IMR-90 (cell line): ENCODE measurements at regions not wholly inside any gene's neighbourhood (a gene's known extent, or its start where the extent isn't known, plus 50 kb on each side); places are given as distances from the start of the nearest gene placed in this dataset.
"Not testable (repeated sequence)": the region's sequence is repeated elsewhere in the genome, so short reads cannot be mapped to it uniquely, and the experiment has no call there.

Experiments used
- ATAC-seq: fragments of 200-7000 bp; cut with Tn5 transposase; 2 replicates; pipeline ENCODE4 v1.9.1; 2020; ENCODE audit warnings: low read depth, mild to moderate bottlenecking, moderate library complexity
- BruUV-seq: library from RNA; stranded (reverse); fragments of 400-500 nt; replicated peaks from 2 replicates; lab custom pipeline; 2021; lab: Mats Ljungman, UMichigan
- CTCF ChIA-PET: fragments of 300-600 bp; formaldehyde crosslinking; extraction: SDS; loops from one replicate; lab custom pipeline; 2021; ENCODE audit warnings: antibody characterized with exemption; lab: Yijun Ruan, JAX
- POLR2A ChIA-PET: fragments of 300-600 bp; sonication (Branson Sonifier 250); formaldehyde crosslinking; loops from one replicate; lab custom pipeline; 2022; ENCODE audit warnings: antibody characterized with exemption; ENCODE audit not compliant: unreplicated experiment; lab: Charles Lee
- DNase-seq: peaks from one replicate; pipeline ENCODE4 v3.0.0; 2013
- H2AFZ ChIP-seq: replicated peaks from 2 replicates; pipeline ENCODE3; 2013; ENCODE audit warnings: low read length, mild to moderate bottlenecking; ENCODE audit not compliant: poor library complexity
- H2AK5ac ChIP-seq: 2 replicates; pipeline ENCODE4 v1.6.1; 2013; ENCODE audit warnings: low read depth, low read length, inconsistent platforms
- H2AK9ac ChIP-seq: replicated peaks from 2 replicates; pipeline ENCODE3; 2013; ENCODE audit warnings: mild to moderate bottlenecking, low read depth, low read length, moderate library complexity; ENCODE audit not compliant: poor library complexity
- H2BK120ac ChIP-seq: 2 replicates; pipeline ENCODE4 v1.6.1; 2013; ENCODE audit warnings: low read depth, low read length, inconsistent platforms
- H2BK15ac ChIP-seq: 3 replicates; pipeline ENCODE4 v1.6.1; 2013; ENCODE audit warnings: low read depth, low read length, inconsistent platforms
- H2BK20ac ChIP-seq: 2 replicates; pipeline ENCODE4 v1.6.1; 2013; ENCODE audit warnings: low read depth, mild to moderate bottlenecking, inconsistent platforms, low read length, moderate library complexity
- H2BK5ac ChIP-seq: 2 replicates; pipeline ENCODE4 v1.6.1; 2013; ENCODE audit warnings: mild to moderate bottlenecking, low read depth, low read length, inconsistent platforms; ENCODE audit not compliant: poor library complexity, severe bottlenecking
- H3K14ac ChIP-seq: replicated peaks from 2 replicates; pipeline ENCODE4 v1.6.1; 2013; ENCODE audit warnings: low read depth, low read length, inconsistent platforms
- H3K18ac ChIP-seq: 2 replicates; pipeline ENCODE4 v1.6.1; 2013; ENCODE audit warnings: low read depth, low read length, control low read depth
- H3K23ac ChIP-seq: 2 replicates; pipeline ENCODE4 v1.6.1; 2013; ENCODE audit warnings: low read depth, low read length, inconsistent platforms
- H3K27ac ChIP-seq: 2 replicates; pipeline ENCODE4 v1.5.1; 2013; ENCODE audit warnings: mild to moderate bottlenecking, control low read depth, low read length; ENCODE audit not compliant: insufficient read depth
- H3K27me3 ChIP-seq: 2 replicates; pipeline ENCODE4 v1.6.1; 2013; ENCODE audit warnings: low read length; ENCODE audit not compliant: control insufficient read depth, insufficient read depth
- H3K36me3 ChIP-seq: 2 replicates; pipeline ENCODE4 v1.6.1; 2013; ENCODE audit warnings: low read length, mixed read lengths; ENCODE audit not compliant: control insufficient read depth, insufficient read depth
- H3K4ac ChIP-seq: 2 replicates; pipeline ENCODE4 v1.6.1; 2013; ENCODE audit warnings: low read depth, low read length, inconsistent platforms
- H3K4me1 ChIP-seq: 2 replicates; pipeline ENCODE4 v1.6.1; 2013; ENCODE audit warnings: low read length, mixed read lengths; ENCODE audit not compliant: control insufficient read depth, insufficient read depth
- H3K4me2 ChIP-seq: 2 replicates; pipeline ENCODE4 v1.6.1; 2013; ENCODE audit warnings: low read depth, mild to moderate bottlenecking, control low read depth, low read length, moderate library complexity
- H3K4me3 ChIP-seq: 2 replicates; pipeline ENCODE4 v1.5.1; 2013; ENCODE audit warnings: low read depth, mild to moderate bottlenecking, control low read depth, low read length, moderate library complexity; ENCODE audit not compliant: insufficient read depth
- H3K56ac ChIP-seq: 2 replicates; pipeline ENCODE4 v1.6.1; 2013; ENCODE audit warnings: low read length, inconsistent platforms; ENCODE audit not compliant: insufficient read depth; ENCODE audit errors: extremely low read depth
- H3K79me1 ChIP-seq, 2 experiments: 2 replicates each; pipeline ENCODE4 v1.6.1; 2013; ENCODE audit warnings: low read length in 2 of 2, inconsistent platforms in 1 of 2, low read depth in 1 of 2
- H3K9ac ChIP-seq: 2 replicates; pipeline ENCODE4 v1.6.1; 2013; ENCODE audit warnings: low read depth, low read length, control low read depth
- H3K9me1 ChIP-seq: 2 replicates; pipeline ENCODE4 v1.6.1; 2013; ENCODE audit warnings: low read length, inconsistent platforms; ENCODE audit not compliant: insufficient read depth
- H3K9me3 ChIP-seq: 2 replicates; pipeline ENCODE4 v1.6.1; 2013; ENCODE audit warnings: low read length; ENCODE audit not compliant: control insufficient read depth, insufficient read depth
- H4K20me1 ChIP-seq: 2 replicates; pipeline ENCODE4 v1.6.1; 2013; ENCODE audit warnings: low read length, inconsistent platforms; ENCODE audit not compliant: insufficient read depth
- H4K5ac ChIP-seq: 2 replicates; pipeline ENCODE4 v1.6.1; 2013; ENCODE audit warnings: mild to moderate bottlenecking, low read depth, low read length, control low read depth
- H4K8ac ChIP-seq, 2 experiments: 2 replicates each; pipeline ENCODE4 v1.6.1; 2013; ENCODE audit warnings: low read depth in 2 of 2, low read length in 2 of 2, control low read depth in 1 of 2, inconsistent platforms in 1 of 2
- H4K91ac ChIP-seq: 2 replicates; pipeline ENCODE4 v1.6.1; 2013; ENCODE audit warnings: low read depth, low read length, inconsistent platforms; ENCODE audit not compliant: insufficient read depth
- BHLHE40 ChIP-seq: fragments of 150-350 bp; IDR thresholded peaks from 2 replicates; pipeline ENCODE4 v1.6.1; 2016; ENCODE audit warnings: mild to moderate bottlenecking, low read depth, low read length
- CEBPB ChIP-seq: IDR thresholded peaks from 2 replicates; pipeline ENCODE4 v1.6.1; 2012; ENCODE audit warnings: low read depth, low read length, improper control_type of control experiment
- RFX5 ChIP-seq: IDR thresholded peaks from 2 replicates; pipeline ENCODE4 v1.8.0; 2012; ENCODE audit warnings: low read depth, mild to moderate bottlenecking, low read length, moderate library complexity
- WGBS, 2 experiments: methylation state at CpG; one replicate each; pipeline versions ENCODE4 v1.1.5 to v1.1.7; 2013; ENCODE audit warnings: missing lambda C conversion rate in 2 of 2; ENCODE audit not compliant: insufficient read length in 1 of 2; ENCODE audit errors: extremely low coverage in 2 of 2; 5-methylcytosine and 5-hydroxymethylcytosine counted together
- dilution Hi-C: fragments of 300-500 bp; cut with HindIII; formaldehyde crosslinking; loops from one replicate; pipeline ENCODE4 v1.14.3; 2018; ENCODE audit warnings: low sequenced_read_pairs; ENCODE audit not compliant: unreplicated experiment
- in situ Hi-C: fragments of 300-500 bp; cut with MboI; formaldehyde crosslinking; loops from 3 replicates; pipeline ENCODE4 v1.14.3; 2019; ENCODE audit warnings: low sequenced_read_pairs, inconsistent platforms, mixed read lengths
- intact Hi-C: fragments of 100-400 bp; cut with micrococcal nuclease; formaldehyde crosslinking; loops from 2 replicates; pipeline ENCODE4 v1.10.0; 2022

- no peak overlapping the region for H2BK20ac ChIP-seq
- WGBS, 2 experiments: no CpG with 5 or more reads among the region's 1 CpG
- H2AK9ac ChIP-seq: no peak overlapping the region
- ATAC-seq: no peak
- no peaks in the 10 kb centered on the region for H3K27me3 ChIP-seq
- H3K9me1 ChIP-seq: no peaks in the 10 kb centered on the region
- no peak overlapping the region for H2BK5ac ChIP-seq
- H3K18ac ChIP-seq: no peak overlapping the region
- dilution Hi-C loops (no loop called here), intact Hi-C loops (loop anchor here (2.0 kb wide), 1 partner anchor 287 kb away; no protein-coding TSS in a partner anchor), in situ Hi-C loops (no loop called here)
- no TSS peak for BruUV-seq
- CTCF ChIA-PET: interaction anchor here (0.6 kb wide), 2 partner anchors 12 to 35 kb away, joined by 3 read pairs; no protein-coding TSS in a partner anchor
- H3K79me1 ChIP-seq: no peaks in the 10 kb centered on the region
- no peak for DNase-seq
- no peak overlapping the region for H3K9ac ChIP-seq
- H4K91ac ChIP-seq: no peak overlapping the region
- H3K14ac ChIP-seq: no peak overlapping the region
- no peak overlapping the region for H2AK5ac ChIP-seq
- no peak overlapping the region for H3K23ac ChIP-seq
- TF ChIP-seq BHLHE40 (no peak), CEBPB (no peak), RFX5 (no peak)
- H2BK120ac ChIP-seq: no peak overlapping the region
- H3K4ac ChIP-seq: no peak overlapping the region
- no peak overlapping the region for H2BK15ac ChIP-seq
- POLR2A ChIA-PET: no interaction called here
- H2AFZ ChIP-seq: no peak overlapping the region
- H3K27ac ChIP-seq: no peak overlapping the region
- no peak overlapping the region for H4K5ac ChIP-seq
- no peak overlapping the region for H3K56ac ChIP-seq
- H3K4me2 ChIP-seq: no peak overlapping the region
- H3K4me1 ChIP-seq: no peaks in the 10 kb centered on the region
- H3K36me3 ChIP-seq: no peaks in the 10 kb centered on the region
- H4K8ac ChIP-seq: no peak overlapping the region
- no peaks in the 10 kb centered on the region for H4K20me1 ChIP-seq
- no peak overlapping the region for H3K4me3 ChIP-seq
- H3K9me3 ChIP-seq: no peaks in the 10 kb centered on the region
These were observed 200.3 kb downstream of the SHOX2 start for GRCh38 chr3:157905885-157906284.

GRCh38 chr3:157902680-157903079, 203.5 kb downstream of the SHOX2 start:
- H3K4me1 ChIP-seq, H3K4ac ChIP-seq, H3K36me3 ChIP-seq, in situ Hi-C loops, BruUV-seq, H3K27ac ChIP-seq, H3K9me1 ChIP-seq, intact Hi-C loops, H3K9ac ChIP-seq, H2BK15ac ChIP-seq, H3K14ac ChIP-seq, H3K23ac ChIP-seq, H3K4me3 ChIP-seq, H2BK20ac ChIP-seq, H3K4me2 ChIP-seq, H3K79me1 ChIP-seq, H2AFZ ChIP-seq, CTCF ChIA-PET, H3K56ac ChIP-seq, dilution Hi-C loops, H2BK120ac ChIP-seq, H4K5ac ChIP-seq, H4K91ac ChIP-seq, H4K8ac ChIP-seq, H2BK5ac ChIP-seq, H4K20me1 ChIP-seq, H3K18ac ChIP-seq, H2AK9ac ChIP-seq, H2AK5ac ChIP-seq, DNase-seq, POLR2A ChIA-PET, H3K9me3 ChIP-seq, ATAC-seq, H3K27me3 ChIP-seq: not testable (repeated sequence)
- WGBS, 2 experiments: no CpG with 5 or more reads among the region's 4 CpGs
